ENCODE measurements at regions not wholly inside any gene's neighbourhood (a gene's known extent, or its start where the extent isn't known, plus 50 kb on each side); places are given as distances from the start of the nearest gene placed in this dataset.
"Not testable (repeated sequence)": the region's sequence is repeated elsewhere in the genome, so short reads cannot be mapped to it uniquely, and the experiment has no call there.

DNA sequence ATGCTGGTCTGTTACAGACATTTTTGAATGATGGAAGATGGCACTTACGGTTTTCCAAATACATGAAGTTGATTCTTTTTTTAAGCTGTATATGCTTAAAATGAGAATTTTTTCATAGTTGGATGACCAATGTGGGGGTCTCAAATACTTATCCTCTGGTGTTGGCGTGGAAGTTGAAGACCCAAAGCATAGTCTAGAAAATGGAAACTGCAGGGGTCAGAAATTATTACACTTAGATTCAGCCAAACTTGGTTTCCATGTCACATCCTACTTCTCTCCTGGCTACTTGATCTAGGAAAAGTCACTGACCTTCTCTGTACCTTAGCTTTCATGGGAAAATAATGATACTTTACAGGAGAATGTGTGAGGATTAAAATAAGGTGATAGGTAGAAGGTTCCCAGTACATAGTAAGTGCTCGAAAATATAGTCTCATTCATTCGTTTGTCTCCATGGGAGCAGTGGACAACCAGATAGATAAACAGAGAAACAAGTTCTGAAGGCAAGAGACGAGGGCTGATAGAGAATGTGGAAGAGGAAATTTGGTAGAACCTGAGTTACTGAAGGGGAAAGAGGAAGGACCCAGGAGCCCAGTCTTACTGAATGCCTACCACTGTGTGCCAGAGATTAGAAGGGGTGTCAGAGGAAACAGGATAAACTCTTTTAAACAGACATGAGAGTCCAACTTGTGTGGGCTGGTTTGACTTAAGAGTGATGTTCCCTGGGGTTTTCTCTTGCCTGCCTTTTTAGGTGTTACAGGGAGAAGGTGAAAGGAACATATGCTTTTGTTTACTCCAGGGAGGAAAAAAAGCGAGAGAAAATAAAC lies 560.3 kb upstream of the KLF4 start:
- TF ChIP-seq, protein P1, sequence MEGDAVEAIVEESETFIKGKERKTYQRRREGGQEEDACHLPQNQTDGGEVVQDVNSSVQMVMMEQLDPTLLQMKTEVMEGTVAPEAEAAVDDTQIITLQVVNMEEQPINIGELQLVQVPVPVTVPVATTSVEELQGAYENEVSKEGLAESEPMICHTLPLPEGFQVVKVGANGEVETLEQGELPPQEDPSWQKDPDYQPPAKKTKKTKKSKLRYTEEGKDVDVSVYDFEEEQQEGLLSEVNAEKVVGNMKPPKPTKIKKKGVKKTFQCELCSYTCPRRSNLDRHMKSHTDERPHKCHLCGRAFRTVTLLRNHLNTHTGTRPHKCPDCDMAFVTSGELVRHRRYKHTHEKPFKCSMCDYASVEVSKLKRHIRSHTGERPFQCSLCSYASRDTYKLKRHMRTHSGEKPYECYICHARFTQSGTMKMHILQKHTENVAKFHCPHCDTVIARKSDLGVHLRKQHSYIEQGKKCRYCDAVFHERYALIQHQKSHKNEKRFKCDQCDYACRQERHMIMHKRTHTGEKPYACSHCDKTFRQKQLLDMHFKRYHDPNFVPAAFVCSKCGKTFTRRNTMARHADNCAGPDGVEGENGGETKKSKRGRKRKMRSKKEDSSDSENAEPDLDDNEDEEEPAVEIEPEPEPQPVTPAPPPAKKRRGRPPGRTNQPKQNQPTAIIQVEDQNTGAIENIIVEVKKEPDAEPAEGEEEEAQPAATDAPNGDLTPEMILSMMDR (IDR thresholded peaks at IDR 0.05; ENCODE audit: borderline replicate concordance, control extremely low read depth, extremely low read depth, insufficient read depth, missing control alignments) = no peak
- in situ Hi-C loops (cut with MboI; ENCODE audit: low sequenced_read_pairs, unreplicated experiment) = no loop called here
- no peak for DNase-seq (ENCODE audit: low spot score)

DNA sequence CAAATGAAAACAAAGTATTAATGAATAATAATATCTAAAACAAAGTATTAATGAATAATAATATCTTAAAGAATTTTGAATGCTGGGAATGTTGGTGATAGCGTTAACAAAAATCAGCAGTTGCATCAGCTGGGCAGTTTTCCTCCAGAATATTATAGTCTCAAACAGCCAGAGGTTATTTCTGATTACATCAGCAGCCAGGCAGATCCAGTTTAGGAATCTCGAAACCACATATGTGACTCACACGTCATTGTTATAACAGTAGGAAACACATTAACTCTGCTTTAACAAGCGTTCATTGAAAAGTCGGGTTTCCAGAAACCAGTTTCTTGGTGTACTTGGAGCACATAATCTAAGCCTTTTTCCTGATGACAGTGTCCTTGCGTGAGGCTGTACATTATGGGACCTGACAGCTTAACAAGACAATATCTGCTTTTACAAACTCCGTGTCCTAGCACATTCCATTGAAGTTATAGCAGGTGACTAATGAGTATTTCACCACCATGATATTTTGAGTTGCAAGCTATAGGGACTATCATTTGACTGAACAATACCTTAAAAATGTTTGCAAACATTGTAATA lies 559.5 kb upstream of the KLF4 start:
- TF ChIP-seq, protein P1 (IDR thresholded peaks at IDR 0.05; ENCODE audit: borderline replicate concordance, control extremely low read depth, extremely low read depth, insufficient read depth, missing control alignments) = no peak
- DNase-seq (ENCODE audit: low spot score) = no peak
- in situ Hi-C loops (cut with MboI; ENCODE audit: low sequenced_read_pairs, unreplicated experiment) = no loop called here

DNA sequence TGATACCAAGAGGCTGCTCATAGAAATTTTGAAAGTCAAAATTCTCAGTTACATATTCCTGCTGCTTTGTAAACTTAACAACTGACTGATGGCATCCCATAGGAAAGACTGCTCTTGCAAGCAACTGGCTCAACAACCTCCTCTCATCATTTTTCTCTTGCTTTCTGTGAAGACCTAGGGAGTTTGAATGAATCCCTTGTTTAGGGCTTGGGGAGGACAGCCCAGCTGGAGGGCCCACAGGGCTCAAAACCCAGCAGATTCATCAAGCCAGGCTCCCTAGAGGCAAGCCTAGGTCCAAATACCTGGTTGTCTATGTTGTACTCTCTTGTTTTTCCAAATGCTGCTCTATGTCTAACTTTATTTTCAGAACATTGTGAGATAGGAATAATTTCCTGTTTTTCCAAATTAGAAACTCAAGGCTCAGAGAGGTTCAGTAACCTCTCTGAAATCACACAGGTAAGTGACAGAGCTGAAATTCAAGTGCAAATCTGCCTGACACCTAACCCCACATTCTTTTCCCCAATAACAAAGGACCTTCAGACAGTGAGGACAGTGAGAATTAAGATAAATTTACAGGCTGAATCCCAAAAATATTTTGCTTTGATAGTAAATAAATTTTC lies 558.9 kb upstream of the KLF4 start:
- TF ChIP-seq, protein P1 (IDR thresholded peaks at IDR 0.05; ENCODE audit: borderline replicate concordance, control extremely low read depth, extremely low read depth, insufficient read depth, missing control alignments) = no peak
- in situ Hi-C loops (cut with MboI; ENCODE audit: low sequenced_read_pairs, unreplicated experiment) = no loop called here
- no peak for DNase-seq (ENCODE audit: low spot score)

DNA sequence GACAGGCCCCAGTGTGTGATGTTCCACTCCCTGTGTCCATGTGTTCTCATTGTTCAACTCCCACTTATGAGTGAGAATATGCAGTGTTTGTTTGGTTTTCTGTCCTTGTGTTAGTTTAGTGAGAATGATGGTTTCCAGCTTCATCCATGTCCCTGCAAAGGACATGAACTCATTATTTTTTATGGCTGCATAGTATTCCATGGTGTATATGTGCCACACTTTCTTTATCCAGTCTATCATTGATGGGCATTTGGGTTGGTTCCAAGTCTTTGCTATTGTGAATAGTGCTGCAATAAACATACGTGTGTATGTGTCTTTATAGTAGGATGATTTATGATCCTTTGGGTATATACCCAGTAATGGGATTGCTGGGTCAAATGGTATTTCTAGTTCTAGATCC lies 558.2 kb upstream of the KLF4 start:
- in situ Hi-C loops (cut with MboI; ENCODE audit: low sequenced_read_pairs, unreplicated experiment); DNase-seq (ENCODE audit: low spot score): not testable (repeated sequence)

DNA sequence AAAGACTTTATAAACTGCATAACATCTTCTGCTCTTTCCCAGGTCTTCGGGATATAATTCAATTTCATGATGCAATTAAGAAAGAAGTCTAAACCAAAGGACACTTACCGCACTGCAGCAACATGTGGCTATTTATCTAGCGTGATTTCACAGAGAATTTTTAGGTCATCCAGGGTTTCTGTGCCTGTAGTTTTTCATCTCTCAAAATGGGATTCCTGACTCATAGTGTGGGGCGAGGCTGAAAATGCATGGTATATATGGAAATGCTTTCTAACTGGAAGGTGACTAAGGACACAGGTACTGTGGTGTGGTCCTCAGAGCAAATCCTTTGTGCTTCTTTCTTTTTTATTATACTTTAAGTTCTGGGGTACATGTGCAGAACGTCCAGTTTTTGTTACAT lies 557.7 kb upstream of the KLF4 start:
- DNase-seq (ENCODE audit: low spot score) = no peak
- in situ Hi-C loops (cut with MboI; ENCODE audit: low sequenced_read_pairs, unreplicated experiment) = no loop called here
- TF ChIP-seq, protein P1 (IDR thresholded peaks at IDR 0.05; ENCODE audit: borderline replicate concordance, control extremely low read depth, extremely low read depth, insufficient read depth, missing control alignments) = no peak

DNA sequence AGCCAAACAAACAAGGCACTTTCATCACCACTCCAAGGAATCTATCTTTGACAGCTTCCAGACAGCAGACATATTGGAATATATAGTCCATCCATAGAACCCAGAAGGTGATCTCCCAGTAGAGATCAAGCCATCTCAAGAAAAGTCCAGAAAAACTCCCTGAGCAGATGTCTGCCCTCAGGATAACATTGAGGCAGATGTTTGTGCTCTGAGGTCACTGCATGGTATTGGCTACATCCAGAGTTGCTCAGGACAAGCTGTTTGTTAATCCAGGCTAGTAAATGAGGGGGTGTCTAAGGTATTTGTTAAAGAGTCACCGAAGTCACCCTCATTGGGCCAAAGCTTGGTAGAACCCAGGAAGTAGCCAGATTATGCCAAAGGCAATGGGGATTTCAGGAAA lies 556.3 kb upstream of the KLF4 start:
- TF ChIP-seq, protein P1 (IDR thresholded peaks at IDR 0.05; ENCODE audit: borderline replicate concordance, control extremely low read depth, extremely low read depth, insufficient read depth, missing control alignments) = no peak
- in situ Hi-C loops (cut with MboI; ENCODE audit: low sequenced_read_pairs, unreplicated experiment) = no loop called here

DNA sequence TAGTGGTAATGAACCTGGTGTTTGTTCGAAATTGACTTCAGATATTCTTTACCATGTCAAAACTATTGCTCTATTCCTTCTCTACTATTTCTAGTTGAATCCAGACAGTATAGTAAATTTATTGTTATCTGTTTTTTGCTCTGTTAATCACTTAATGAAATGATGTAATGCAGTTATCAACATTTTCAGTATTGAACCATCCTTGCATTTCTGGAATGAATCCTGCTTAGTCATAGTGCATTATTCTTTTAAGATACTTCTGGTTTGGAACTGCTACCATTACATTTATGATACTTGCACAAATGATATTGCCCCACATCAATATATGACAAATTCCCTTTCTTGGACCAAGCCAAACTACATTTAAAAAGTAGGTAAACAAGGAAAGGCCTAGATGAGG lies 554.0 kb upstream of the KLF4 start:
- no peak for DNase-seq (ENCODE audit: low spot score)
- TF ChIP-seq, protein P1 (IDR thresholded peaks at IDR 0.05; ENCODE audit: borderline replicate concordance, control extremely low read depth, extremely low read depth, insufficient read depth, missing control alignments) = no peak

More for the DNA sequence above, 556.3 kb upstream of the KLF4 start:
- DNase-seq (ENCODE audit: low spot score) = no peak

More for the DNA sequence above, 554.0 kb upstream of the KLF4 start:
- in situ Hi-C loops (cut with MboI; ENCODE audit: low sequenced_read_pairs, unreplicated experiment) = no loop called here
